GM23338 (cell line): ENCODE measurements at regions not wholly inside any gene's neighbourhood (a gene's known extent, or its start where the extent isn't known, plus 50 kb on each side); places are given as distances from the start of the nearest gene placed in this dataset.

ENCODE experiments used
- ATAC-seq: fragments of 200-7000 bp; cut with Tn5 transposase; 3 replicates; pipeline ENCODE4 v1.9.1; 2020
- DNase-seq: peaks from one replicate; pipeline ENCODE4 v3.0.0-alpha.2; 2015; ENCODE audit warnings: low spot score
- H2AFZ ChIP-seq: fragments of 200-600 bp; sonication (generic); 2 replicates; pipeline ENCODE4 v1.8.0; 2016; ENCODE audit warnings: antibody characterized with exemption, mild to moderate bottlenecking, moderate library complexity
- H3F3A ChIP-seq: fragments of 200-600 bp; sonication (generic); replicated peaks from 2 replicates; pipeline ENCODE4 v1.8.0; 2017; ENCODE audit warnings: antibody characterized with exemption, mixed run types, low read depth
- H3K27ac ChIP-seq: fragments of 200-600 bp; sonication (generic); 2 replicates; pipeline ENCODE4 v1.6.1; 2016; ENCODE audit warnings: low read depth
- H3K27me3 ChIP-seq: fragments of 200-600 bp; sonication (generic); 2 replicates; pipeline ENCODE4 v1.8.0; 2016; ENCODE audit warnings: mild to moderate bottlenecking, mixed run types, moderate library complexity; ENCODE audit not compliant: insufficient read depth
- H3K36me3 ChIP-seq: fragments of 200-600 bp; sonication (generic); 2 replicates; pipeline ENCODE4 v1.8.0; 2016; ENCODE audit warnings: mild to moderate bottlenecking; ENCODE audit not compliant: insufficient read depth
- H3K4me1 ChIP-seq: fragments of 200-600 bp; sonication (generic); 2 replicates; pipeline ENCODE4 v1.8.0; 2016; ENCODE audit warnings: mild to moderate bottlenecking, moderate library complexity; ENCODE audit not compliant: insufficient read depth
- H3K4me2 ChIP-seq: fragments of 200-600 bp; sonication (generic); 2 replicates; pipeline ENCODE4 v1.7.1; 2017; ENCODE audit warnings: mixed run types
- H3K4me3 ChIP-seq: fragments of 200-600 bp; sonication (generic); 2 replicates; pipeline ENCODE4 v1.6.1; 2016; ENCODE audit warnings: mixed run types
- H3K79me2 ChIP-seq: fragments of 200-600 bp; sonication (generic); replicated peaks from 2 replicates; pipeline ENCODE4 v1.8.0; 2017; ENCODE audit warnings: mild to moderate bottlenecking; ENCODE audit not compliant: insufficient read depth
- H3K9me2 ChIP-seq: fragments of 200-600 bp; sonication (generic); 2 replicates; pipeline ENCODE4 v1.8.0; 2017; ENCODE audit not compliant: insufficient read depth
- H4K20me1 ChIP-seq: fragments of 200-600 bp; sonication (generic); replicated peaks from 2 replicates; pipeline ENCODE4 v1.8.0; 2017; ENCODE audit warnings: mild to moderate bottlenecking; ENCODE audit not compliant: insufficient read depth
- H3K27ac Mint-ChIP-seq: 2 replicates; pipeline ENCODE4 v1.8.0; 2020; ENCODE audit warnings: inconsistent platforms, mild to moderate bottlenecking, moderate library complexity, mixed read lengths
- H3K27me3 Mint-ChIP-seq: 3 replicates; pipeline ENCODE4 v1.8.0; 2022; ENCODE audit warnings: low read depth, mild to moderate bottlenecking, moderate library complexity, mixed read lengths, inconsistent platforms; ENCODE audit not compliant: insufficient read depth, poor library complexity
- H3K36me3 Mint-ChIP-seq: 3 replicates; pipeline ENCODE4 v1.8.0; 2021; ENCODE audit warnings: low read depth, mild to moderate bottlenecking, inconsistent platforms, moderate library complexity, mixed read lengths
- H3K4me1 Mint-ChIP-seq: 3 replicates; pipeline ENCODE4 v1.8.0; 2020; ENCODE audit warnings: mild to moderate bottlenecking, inconsistent platforms, mixed read lengths
- H3K4me3 Mint-ChIP-seq: 3 replicates; pipeline ENCODE4 v1.8.0; 2021; ENCODE audit warnings: moderate library complexity, mild to moderate bottlenecking, inconsistent platforms, mixed read lengths
- H3K9me3 Mint-ChIP-seq: 3 replicates; pipeline ENCODE4 v1.8.0; 2020; ENCODE audit warnings: moderate library complexity, mild to moderate bottlenecking, inconsistent platforms, mixed read lengths
- CREB1 ChIP-seq: fragments of 250-450 bp; sonication (Bioruptor Pico); IDR thresholded peaks from 2 replicates; pipeline ENCODE4 v1.5.0; 2020; ENCODE audit warnings: low read depth, mild to moderate bottlenecking, moderate library complexity
- EZH2 ChIP-seq: fragments of 200-600 bp; sonication (generic); IDR thresholded peaks from one replicate; pipeline ENCODE4 v1.8.0; 2017; ENCODE audit warnings: antibody characterized with exemption, mild to moderate bottlenecking, low read depth; ENCODE audit not compliant: unreplicated experiment
- EZH2phosphoT487 ChIP-seq: fragments of 200-600 bp; sonication (generic); IDR thresholded peaks from one replicate; pipeline ENCODE4 v1.8.1; 2018; ENCODE audit warnings: antibody characterized with exemption; ENCODE audit not compliant: unreplicated experiment
- NANOG ChIP-seq: IDR thresholded peaks from 2 replicates; pipeline ENCODE4 v1.6.1; 2016; ENCODE audit warnings: antibody characterized with exemption, borderline replicate concordance
- REST ChIP-seq: IDR thresholded peaks from one replicate; pipeline ENCODE4 v1.6.1; 2018; ENCODE audit warnings: antibody characterized with exemption; ENCODE audit not compliant: unreplicated experiment
- STAT1 ChIP-seq: IDR thresholded peaks from one replicate; pipeline ENCODE4 v1.6.1; 2016; ENCODE audit warnings: antibody characterized with exemption; ENCODE audit not compliant: unreplicated experiment
- ZNF114 ChIP-seq: fragments of 250-450 bp; sonication (Bioruptor Pico); IDR thresholded peaks from 2 replicates; pipeline ENCODE4 v1.5.0; 2020; ENCODE audit warnings: mild to moderate bottlenecking, moderate library complexity
- ZNF331 ChIP-seq: fragments of 250-450 bp; sonication (Bioruptor Pico); IDR thresholded peaks from 2 replicates; pipeline ENCODE4 v1.5.0; 2020; ENCODE audit warnings: low read depth, mild to moderate bottlenecking, moderate library complexity
- TF ChIP-seq, protein P1 (sequence below): fragments of 250-450 bp; sonication (Bioruptor Pico); IDR thresholded peaks from 2 replicates; pipeline ENCODE4 v1.5.0; 2020; ENCODE audit warnings: mild to moderate bottlenecking, moderate library complexity
- TF ChIP-seq, protein P2 (sequence below): IDR thresholded peaks from 2 replicates; pipeline ENCODE4 v1.6.1; 2016; ENCODE audit warnings: antibody characterized with exemption

DNA sequence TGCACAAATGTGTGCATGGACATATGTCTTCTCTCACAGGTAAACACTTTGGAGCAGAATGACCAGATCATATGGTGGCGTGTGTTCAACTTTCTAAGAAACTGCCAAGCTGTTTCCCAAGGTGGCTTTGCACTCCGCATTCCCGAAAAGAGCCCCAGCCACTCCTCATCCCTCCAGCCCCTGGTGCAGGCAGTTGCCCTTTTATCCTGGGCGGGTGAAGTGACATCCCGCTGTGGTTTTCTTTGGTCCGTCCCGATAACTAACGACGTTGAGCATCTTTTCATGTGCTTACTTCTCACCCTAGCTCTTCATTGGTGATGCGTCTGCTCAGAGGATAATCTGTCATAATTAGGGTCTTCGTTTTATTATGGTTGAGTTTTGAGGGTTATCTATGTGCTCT lies 612.5 kb downstream of the MATN1 start:
- H4K20me1 ChIP-seq: no peaks in the 10 kb centered on the region
- ATAC-seq: no peak
- TF ChIP-seq EZH2phosphoT487 (no peak), CREB1 (CRISPR knock-in tag) (no peak), REST (no peak), ZNF331 (CRISPR knock-in tag) (no peak), NANOG (no peak), ZNF114 (CRISPR knock-in tag) (no peak), STAT1 (no peak), EZH2 (no peak)
- TF ChIP-seq, protein P1, sequence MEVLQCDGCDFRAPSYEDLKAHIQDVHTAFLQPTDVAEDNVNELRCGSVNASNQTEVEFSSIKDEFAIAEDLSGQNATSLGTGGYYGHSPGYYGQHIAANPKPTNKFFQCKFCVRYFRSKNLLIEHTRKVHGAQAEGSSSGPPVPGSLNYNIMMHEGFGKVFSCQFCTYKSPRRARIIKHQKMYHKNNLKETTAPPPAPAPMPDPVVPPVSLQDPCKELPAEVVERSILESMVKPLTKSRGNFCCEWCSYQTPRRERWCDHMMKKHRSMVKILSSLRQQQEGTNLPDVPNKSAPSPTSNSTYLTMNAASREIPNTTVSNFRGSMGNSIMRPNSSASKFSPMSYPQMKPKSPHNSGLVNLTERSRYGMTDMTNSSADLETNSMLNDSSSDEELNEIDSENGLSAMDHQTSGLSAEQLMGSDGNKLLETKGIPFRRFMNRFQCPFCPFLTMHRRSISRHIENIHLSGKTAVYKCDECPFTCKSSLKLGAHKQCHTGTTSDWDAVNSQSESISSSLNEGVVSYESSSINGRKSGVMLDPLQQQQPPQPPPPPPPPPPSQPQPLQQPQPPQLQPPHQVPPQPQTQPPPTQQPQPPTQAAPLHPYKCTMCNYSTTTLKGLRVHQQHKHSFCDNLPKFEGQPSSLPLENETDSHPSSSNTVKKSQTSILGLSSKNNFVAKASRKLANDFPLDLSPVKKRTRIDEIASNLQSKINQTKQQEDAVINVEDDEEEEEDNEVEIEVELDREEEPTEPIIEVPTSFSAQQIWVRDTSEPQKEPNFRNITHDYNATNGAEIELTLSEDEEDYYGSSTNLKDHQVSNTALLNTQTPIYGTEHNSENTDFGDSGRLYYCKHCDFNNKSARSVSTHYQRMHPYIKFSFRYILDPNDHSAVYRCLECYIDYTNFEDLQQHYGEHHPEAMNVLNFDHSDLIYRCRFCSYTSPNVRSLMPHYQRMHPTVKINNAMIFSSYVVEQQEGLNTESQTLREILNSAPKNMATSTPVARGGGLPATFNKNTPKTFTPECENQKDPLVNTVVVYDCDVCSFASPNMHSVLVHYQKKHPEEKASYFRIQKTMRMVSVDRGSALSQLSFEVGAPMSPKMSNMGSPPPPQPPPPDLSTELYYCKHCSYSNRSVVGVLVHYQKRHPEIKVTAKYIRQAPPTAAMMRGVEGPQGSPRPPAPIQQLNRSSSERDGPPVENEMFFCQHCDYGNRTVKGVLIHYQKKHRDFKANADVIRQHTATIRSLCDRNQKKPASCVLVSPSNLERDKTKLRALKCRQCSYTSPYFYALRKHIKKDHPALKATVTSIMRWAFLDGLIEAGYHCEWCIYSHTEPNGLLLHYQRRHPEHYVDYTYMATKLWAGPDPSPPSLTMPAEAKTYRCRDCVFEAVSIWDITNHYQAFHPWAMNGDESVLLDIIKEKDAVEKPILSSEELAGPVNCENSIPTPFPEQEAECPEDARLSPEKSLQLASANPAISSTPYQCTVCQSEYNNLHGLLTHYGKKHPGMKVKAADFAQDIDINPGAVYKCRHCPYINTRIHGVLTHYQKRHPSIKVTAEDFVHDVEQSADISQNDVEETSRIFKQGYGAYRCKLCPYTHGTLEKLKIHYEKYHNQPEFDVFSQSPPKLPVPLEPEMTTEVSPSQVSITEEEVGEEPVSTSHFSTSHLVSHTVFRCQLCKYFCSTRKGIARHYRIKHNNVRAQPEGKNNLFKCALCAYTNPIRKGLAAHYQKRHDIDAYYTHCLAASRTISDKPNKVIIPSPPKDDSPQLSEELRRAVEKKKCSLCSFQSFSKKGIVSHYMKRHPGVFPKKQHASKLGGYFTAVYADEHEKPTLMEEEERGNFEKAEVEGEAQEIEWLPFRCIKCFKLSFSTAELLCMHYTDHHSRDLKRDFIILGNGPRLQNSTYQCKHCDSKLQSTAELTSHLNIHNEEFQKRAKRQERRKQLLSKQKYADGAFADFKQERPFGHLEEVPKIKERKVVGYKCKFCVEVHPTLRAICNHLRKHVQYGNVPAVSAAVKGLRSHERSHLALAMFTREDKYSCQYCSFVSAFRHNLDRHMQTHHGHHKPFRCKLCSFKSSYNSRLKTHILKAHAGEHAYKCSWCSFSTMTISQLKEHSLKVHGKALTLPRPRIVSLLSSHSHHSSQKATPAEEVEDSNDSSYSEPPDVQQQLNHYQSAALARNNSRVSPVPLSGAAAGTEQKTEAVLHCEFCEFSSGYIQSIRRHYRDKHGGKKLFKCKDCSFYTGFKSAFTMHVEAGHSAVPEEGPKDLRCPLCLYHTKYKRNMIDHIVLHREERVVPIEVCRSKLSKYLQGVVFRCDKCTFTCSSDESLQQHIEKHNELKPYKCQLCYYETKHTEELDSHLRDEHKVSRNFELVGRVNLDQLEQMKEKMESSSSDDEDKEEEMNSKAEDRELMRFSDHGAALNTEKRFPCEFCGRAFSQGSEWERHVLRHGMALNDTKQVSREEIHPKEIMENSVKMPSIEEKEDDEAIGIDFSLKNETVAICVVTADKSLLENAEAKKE: no peak
- TF ChIP-seq, protein P2, sequence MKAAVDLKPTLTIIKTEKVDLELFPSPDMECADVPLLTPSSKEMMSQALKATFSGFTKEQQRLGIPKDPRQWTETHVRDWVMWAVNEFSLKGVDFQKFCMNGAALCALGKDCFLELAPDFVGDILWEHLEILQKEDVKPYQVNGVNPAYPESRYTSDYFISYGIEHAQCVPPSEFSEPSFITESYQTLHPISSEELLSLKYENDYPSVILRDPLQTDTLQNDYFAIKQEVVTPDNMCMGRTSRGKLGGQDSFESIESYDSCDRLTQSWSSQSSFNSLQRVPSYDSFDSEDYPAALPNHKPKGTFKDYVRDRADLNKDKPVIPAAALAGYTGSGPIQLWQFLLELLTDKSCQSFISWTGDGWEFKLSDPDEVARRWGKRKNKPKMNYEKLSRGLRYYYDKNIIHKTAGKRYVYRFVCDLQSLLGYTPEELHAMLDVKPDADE: no peak
- no peak overlapping the region for H2AFZ ChIP-seq
- no peaks in the 10 kb centered on the region for H3K36me3 ChIP-seq
- no peak overlapping the region for H3K27ac ChIP-seq
- no peaks in the 10 kb centered on the region for H3F3A ChIP-seq
- no peaks in the 10 kb centered on the region for H3K79me2 ChIP-seq
- H3K27me3 ChIP-seq: no peaks in the 10 kb centered on the region
- Mint-ChIP-seq H3K4me3 (no peak overlapping the region), H3K9me3 (no peaks in the 10 kb centered on the region; the same call in 2 of the 3 replicates), H3K27ac (no peak overlapping the region), H3K4me1 (peaks cover 3% of the 10 kb centered on the region; the same call in 1 of the 3 replicates), H3K36me3 (no peaks in the 10 kb centered on the region), H3K27me3 (peaks cover 4% of the 10 kb centered on the region)
- no peak overlapping the region for H3K4me3 ChIP-seq
- H3K4me2 ChIP-seq: no peak overlapping the region
- DNase-seq: no peak
- H3K4me1 ChIP-seq: no peaks in the 10 kb centered on the region; the same call in 1 of the 2 replicates
- H3K9me2 ChIP-seq: no peaks in the 10 kb centered on the region
